ENCODE measurements at regions not wholly inside any gene's neighbourhood (a gene's known extent, or its start where the extent isn't known, plus 50 kb on each side); places are given as distances from the start of the nearest gene placed in this dataset.

- TF ChIP-seq CTCF (conservative IDR thresholded peaks at IDR 0.05; ENCODE audit: low read depth, low read length) (no peak), MXI1 (IDR thresholded peaks at IDR 0.05; ENCODE audit: borderline replicate concordance, low read depth, low read length) (no peak), POLR2A (IDR thresholded peaks at IDR 0.05; ENCODE audit: low read depth, low read length) (no peak), FOS (IDR thresholded peaks at IDR 0.05; ENCODE audit: low read depth, low read length) (no peak), CEBPB (IDR thresholded peaks at IDR 0.05; ENCODE audit: low read depth, low read length) (no peak), RAD21 (IDR thresholded peaks at IDR 0.05; ENCODE audit: low read length) (no peak)
Observed at GRCh38 chr18:76673281-76674185, 148.8 kb upstream of the ZNF236 start.

Measured in IMR-90 (cell line).